ENCODE measurements at regions not wholly inside any gene's neighbourhood (a gene's known extent, or its start where the extent isn't known, plus 50 kb on each side); places are given as distances from the start of the nearest gene placed in this dataset.

DNA sequence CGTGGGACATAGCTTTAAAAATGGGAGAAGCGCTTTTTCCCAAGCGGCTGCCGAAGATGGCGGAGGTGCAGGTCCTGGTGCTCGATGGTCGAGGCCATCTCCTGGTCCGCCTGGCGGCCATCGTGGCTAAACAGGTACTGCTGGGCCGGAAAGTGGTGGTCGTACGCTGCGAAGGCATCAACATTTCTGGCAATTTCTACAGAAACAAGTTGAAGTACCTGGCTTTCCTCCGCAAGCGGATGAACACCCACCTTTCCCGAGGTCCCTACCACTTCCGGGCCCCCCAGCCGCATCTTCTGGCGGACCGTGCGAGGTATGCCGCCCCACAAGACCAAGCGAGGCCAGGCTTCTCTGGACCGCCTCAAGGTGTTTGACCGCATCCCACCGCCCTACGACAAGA lies 245.5 kb downstream of the MRPL39 start:
- TF ChIP-seq, protein P1, sequence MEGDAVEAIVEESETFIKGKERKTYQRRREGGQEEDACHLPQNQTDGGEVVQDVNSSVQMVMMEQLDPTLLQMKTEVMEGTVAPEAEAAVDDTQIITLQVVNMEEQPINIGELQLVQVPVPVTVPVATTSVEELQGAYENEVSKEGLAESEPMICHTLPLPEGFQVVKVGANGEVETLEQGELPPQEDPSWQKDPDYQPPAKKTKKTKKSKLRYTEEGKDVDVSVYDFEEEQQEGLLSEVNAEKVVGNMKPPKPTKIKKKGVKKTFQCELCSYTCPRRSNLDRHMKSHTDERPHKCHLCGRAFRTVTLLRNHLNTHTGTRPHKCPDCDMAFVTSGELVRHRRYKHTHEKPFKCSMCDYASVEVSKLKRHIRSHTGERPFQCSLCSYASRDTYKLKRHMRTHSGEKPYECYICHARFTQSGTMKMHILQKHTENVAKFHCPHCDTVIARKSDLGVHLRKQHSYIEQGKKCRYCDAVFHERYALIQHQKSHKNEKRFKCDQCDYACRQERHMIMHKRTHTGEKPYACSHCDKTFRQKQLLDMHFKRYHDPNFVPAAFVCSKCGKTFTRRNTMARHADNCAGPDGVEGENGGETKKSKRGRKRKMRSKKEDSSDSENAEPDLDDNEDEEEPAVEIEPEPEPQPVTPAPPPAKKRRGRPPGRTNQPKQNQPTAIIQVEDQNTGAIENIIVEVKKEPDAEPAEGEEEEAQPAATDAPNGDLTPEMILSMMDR (IDR thresholded peaks at IDR 0.05; ENCODE audit: unreplicated experiment), result no peak
- intact Hi-C loops (cut with micrococcal nuclease; ENCODE audit: unreplicated experiment), result no loop called here
- Mint-ChIP-seq H3K36me3 (ENCODE audit: insufficient read depth, unreplicated experiment) (no peaks in the 10 kb centered on the region), H3K9me3 (ENCODE audit: low read depth, unreplicated experiment) (peaks cover 10% of the 10 kb centered on the region), H3K4me1 (ENCODE audit: low read depth, unreplicated experiment) (no peaks in the 10 kb centered on the region), H3K27me3 (ENCODE audit: unreplicated experiment) (no peaks in the 10 kb centered on the region), H3K27ac (ENCODE audit: unreplicated experiment) (no peak overlapping the region), H3K4me3 (ENCODE audit: low read depth, unreplicated experiment) (no peak overlapping the region)
- no TSS peak for BruUV-seq (replicated peaks)
- CTCF ChIA-PET, result no interaction called here
- DNase-seq, result no peak

- H3K27me3 Mint-ChIP-seq (ENCODE audit: unreplicated experiment), result no peaks in the 10 kb centered on the region
- DNase-seq, result no peak
Measured at GRCh38 chr21:25361097-25361496, 246.2 kb downstream of the MRPL39 start.

GRCh38 chr21:25360593-25360992 lies 246.7 kb downstream of the MRPL39 start:
- BruUV-seq (replicated peaks), result no TSS peak
- Mint-ChIP-seq H3K4me3 (ENCODE audit: low read depth, unreplicated experiment) (no peak overlapping the region), H3K27ac (ENCODE audit: unreplicated experiment) (no peak overlapping the region), H3K4me1 (ENCODE audit: low read depth, unreplicated experiment) (no peaks in the 10 kb centered on the region), H3K9me3 (ENCODE audit: low read depth, unreplicated experiment) (peaks cover 13% of the 10 kb centered on the region), H3K27me3 (ENCODE audit: unreplicated experiment) (no peaks in the 10 kb centered on the region), H3K36me3 (ENCODE audit: insufficient read depth, unreplicated experiment) (no peaks in the 10 kb centered on the region)
- no peak for DNase-seq
- TF ChIP-seq, protein P1 (IDR thresholded peaks at IDR 0.05; ENCODE audit: unreplicated experiment), result no peak
- CTCF ChIA-PET, result no interaction called here
- intact Hi-C loops (cut with micrococcal nuclease; ENCODE audit: unreplicated experiment), result no loop called here

More at GRCh38 chr21:25361097-25361496, 246.2 kb downstream of the MRPL39 start:
- TF ChIP-seq, protein P1 (IDR thresholded peaks at IDR 0.05; ENCODE audit: unreplicated experiment), result no peak
- intact Hi-C loops (cut with micrococcal nuclease; ENCODE audit: unreplicated experiment), result no loop called here
- H3K9me3 Mint-ChIP-seq (ENCODE audit: low read depth, unreplicated experiment), result peaks cover 13% of the 10 kb centered on the region
- CTCF ChIA-PET, result no interaction called here
- H3K4me1 Mint-ChIP-seq (ENCODE audit: low read depth, unreplicated experiment), result no peaks in the 10 kb centered on the region
- BruUV-seq (replicated peaks), result no TSS peak
- H3K27ac Mint-ChIP-seq (ENCODE audit: unreplicated experiment), result no peak overlapping the region
- no peaks in the 10 kb centered on the region for H3K36me3 Mint-ChIP-seq (ENCODE audit: insufficient read depth, unreplicated experiment)
- H3K4me3 Mint-ChIP-seq (ENCODE audit: low read depth, unreplicated experiment), result no peak overlapping the region

DNA sequence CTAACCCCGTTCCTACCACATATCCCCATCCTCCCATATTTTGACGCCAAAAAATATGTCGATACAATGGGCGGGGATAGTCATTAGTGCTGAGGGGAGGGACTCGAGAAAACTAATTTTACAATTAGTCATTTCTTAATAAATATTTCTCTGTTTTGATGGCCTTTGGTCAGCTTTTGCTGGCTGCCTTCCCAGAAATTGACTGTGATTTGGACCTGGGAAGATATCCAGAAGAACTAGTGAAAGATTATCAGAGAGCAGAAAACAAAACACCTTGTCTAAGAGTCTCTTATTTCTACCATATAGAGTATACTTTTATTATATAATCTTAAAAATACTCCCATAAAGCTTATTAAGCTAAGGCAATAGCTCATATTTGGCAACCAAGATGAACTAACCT lies 247.6 kb downstream of the MRPL39 start:
- intact Hi-C loops (cut with micrococcal nuclease; ENCODE audit: unreplicated experiment), result no loop called here
- H3K4me1 Mint-ChIP-seq (ENCODE audit: low read depth, unreplicated experiment), result no peaks in the 10 kb centered on the region
- DNase-seq, result no peak
- no peaks in the 10 kb centered on the region for H3K27me3 Mint-ChIP-seq (ENCODE audit: unreplicated experiment)
- H3K4me3 Mint-ChIP-seq (ENCODE audit: low read depth, unreplicated experiment), result no peak overlapping the region
- no peaks in the 10 kb centered on the region for H3K36me3 Mint-ChIP-seq (ENCODE audit: insufficient read depth, unreplicated experiment)
- TF ChIP-seq, protein P1 (IDR thresholded peaks at IDR 0.05; ENCODE audit: unreplicated experiment), result no peak
- no peak overlapping the region for H3K27ac Mint-ChIP-seq (ENCODE audit: unreplicated experiment)
- CTCF ChIA-PET, result no interaction called here
- peaks cover 13% of the 10 kb centered on the region for H3K9me3 Mint-ChIP-seq (ENCODE audit: low read depth, unreplicated experiment)
- BruUV-seq (replicated peaks), result no TSS peak

DNA sequence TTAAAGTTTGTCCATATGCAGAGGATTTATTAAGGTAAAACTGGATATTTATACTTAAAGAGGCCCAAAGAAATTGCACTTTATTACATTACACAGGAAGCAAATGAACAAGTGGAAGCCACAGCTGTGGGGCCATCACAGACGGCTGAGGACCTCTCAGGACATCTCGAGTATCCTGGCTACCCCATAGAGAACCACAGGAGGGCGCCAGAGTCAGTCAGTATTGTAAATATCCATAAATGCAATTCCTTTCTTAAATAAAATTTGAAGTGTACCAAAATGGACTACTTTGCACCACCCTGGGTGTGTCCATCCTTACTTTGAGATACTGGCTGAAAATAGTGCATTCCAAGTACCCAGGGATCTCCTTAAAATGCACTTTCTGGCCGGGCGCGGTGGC lies 257.2 kb downstream of the MRPL39 start:
- BruUV-seq (replicated peaks), result no TSS peak
- no peak for DNase-seq
- peaks cover 4% of the 10 kb centered on the region for H3K9me3 Mint-ChIP-seq (ENCODE audit: low read depth, unreplicated experiment)
- CTCF ChIA-PET, result no interaction called here
- intact Hi-C loops (cut with micrococcal nuclease; ENCODE audit: unreplicated experiment), result no loop called here
- H3K36me3 Mint-ChIP-seq (ENCODE audit: insufficient read depth, unreplicated experiment), result no peaks in the 10 kb centered on the region
- H3K4me3 Mint-ChIP-seq (ENCODE audit: low read depth, unreplicated experiment), result no peak overlapping the region
- H3K27me3 Mint-ChIP-seq (ENCODE audit: unreplicated experiment), result no peaks in the 10 kb centered on the region
- H3K27ac Mint-ChIP-seq (ENCODE audit: unreplicated experiment), result no peak overlapping the region
- TF ChIP-seq, protein P1 (IDR thresholded peaks at IDR 0.05; ENCODE audit: unreplicated experiment), result no peak
- H3K4me1 Mint-ChIP-seq (ENCODE audit: low read depth, unreplicated experiment), result no peaks in the 10 kb centered on the region

Data from Calu3 (cell line).